NB4 (cell line): ENCODE measurements at regions not wholly inside any gene's neighbourhood (a gene's known extent, or its start where the extent isn't known, plus 50 kb on each side); places are given as distances from the start of the nearest gene placed in this dataset.

Source experiments
- CTCF ChIP-seq: IDR thresholded peaks from one replicate; pipeline ENCODE4 v1.5.1; 2012; ENCODE audit warnings: low read depth, low read length
- MAX ChIP-seq: IDR thresholded peaks from 2 replicates; pipeline ENCODE4 v1.6.1; 2011; ENCODE audit warnings: low read depth, low read length
- MYC ChIP-seq: IDR thresholded peaks from 2 replicates; pipeline ENCODE4 v1.6.1; 2011; ENCODE audit warnings: low read depth, low read length
- POLR2A ChIP-seq: IDR thresholded peaks from 2 replicates; pipeline ENCODE4 v1.6.1; 2011; ENCODE audit warnings: mild to moderate bottlenecking; ENCODE audit not compliant: insufficient read length; ENCODE audit errors: extremely low read depth

DNA sequence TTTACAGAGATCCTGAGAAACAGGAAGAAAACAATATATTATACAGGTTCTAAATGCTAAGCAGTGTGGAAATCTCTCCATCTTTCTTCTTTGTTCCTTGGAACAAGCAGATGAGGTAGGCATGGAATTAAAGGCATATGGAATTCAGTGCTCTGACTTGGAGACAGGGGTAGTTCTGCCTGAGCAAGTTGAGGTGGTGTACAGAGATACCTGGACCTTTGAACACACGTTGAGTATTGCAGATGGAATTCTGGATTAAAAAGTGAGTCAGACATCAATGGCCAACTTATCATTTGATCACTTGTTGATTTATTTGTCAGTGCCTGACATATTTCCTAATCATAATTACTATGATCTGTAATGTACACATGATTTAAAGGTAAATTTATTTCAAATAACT is 293.9 kb upstream of the IRX4 start:
- TF ChIP-seq CTCF (no peak), MAX (no peak), POLR2A (no peak), MYC (no peak)
